A673 (cell line): ENCODE measurements at regions not wholly inside any gene's neighbourhood (a gene's known extent, or its start where the extent isn't known, plus 50 kb on each side); places are given as distances from the start of the nearest gene placed in this dataset.

ENCODE experiments used
- CTCF ChIP-seq: fragments of 300-800, 200-600 bp; sonication (generic); conservative IDR thresholded peaks from 2 replicates; pipeline ENCODE4 v1.5.1; 2017; ENCODE audit warnings: low read depth, mild to moderate bottlenecking, antibody characterized with exemption, low read length, moderate library complexity, mixed read lengths
- EZH2 ChIP-seq: fragments of 200-600 bp; sonication (generic); IDR thresholded peaks from 2 replicates; pipeline ENCODE4 v1.6.1; 2017; ENCODE audit warnings: borderline replicate concordance, low read depth, mild to moderate bottlenecking, mixed read lengths, antibody characterized with exemption, low read length; ENCODE audit not compliant: poor library complexity, severe bottlenecking

DNA sequence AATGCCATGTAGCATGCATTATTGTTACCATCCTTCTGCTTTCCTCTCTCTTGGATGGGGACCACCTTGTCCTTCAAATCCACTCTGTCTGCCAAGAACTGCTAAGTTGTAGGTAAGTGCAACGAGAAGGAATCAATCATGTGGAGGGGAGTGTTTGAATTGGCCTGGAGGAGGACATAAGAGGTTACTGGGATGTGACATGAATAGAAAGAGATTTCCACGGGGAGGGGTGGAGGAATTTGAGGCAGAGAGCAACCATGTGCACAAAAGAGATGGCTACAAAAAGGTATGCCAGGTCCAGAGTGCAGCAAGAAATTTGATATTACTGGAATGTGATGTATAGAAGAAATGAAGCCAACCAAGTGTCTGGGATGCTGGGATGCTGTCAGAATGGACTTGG lies 648.9 kb upstream of the KLF4 start:
- no peak for TF ChIP-seq CTCF
- TF ChIP-seq EZH2, result no peak
